GM21515 (cell line): ENCODE measurements at regions not wholly inside any gene's neighbourhood (a gene's known extent, or its start where the extent isn't known, plus 50 kb on each side); places are given as distances from the start of the nearest gene placed in this dataset.

Experiments
- ATAC-seq: cut with Tn5 transposase; IDR thresholded peaks from one replicate; pipeline ENCODE4 v1.9.1; 2021; ENCODE audit not compliant: unreplicated experiment

- ATAC-seq, result no peak
These were observed 189.7 kb upstream of the MTNR1B start for GRCh38 chr11:92779746-92780145.

GRCh38 chr11:92781151-92781550 is 188.3 kb upstream of the MTNR1B start:
- no peak for ATAC-seq

GRCh38 chr11:92782806-92783205 is 186.6 kb upstream of the MTNR1B start:
- no peak for ATAC-seq

- no peak for ATAC-seq
These were observed 185.1 kb upstream of the MTNR1B start for GRCh38 chr11:92784331-92784730.

- ATAC-seq, result no peak
These were observed 181.8 kb upstream of the MTNR1B start for GRCh38 chr11:92787638-92788037.

GRCh38 chr11:92789761-92790160 is 179.7 kb upstream of the MTNR1B start:
- ATAC-seq, result no peak

- ATAC-seq, result no peak
These were observed 179.1 kb upstream of the MTNR1B start for GRCh38 chr11:92790366-92790765.

- no peak for ATAC-seq
These were observed 178.4 kb upstream of the MTNR1B start for GRCh38 chr11:92790926-92791616.

- no peak for ATAC-seq
These were observed 177.6 kb upstream of the MTNR1B start for GRCh38 chr11:92791886-92792285.

GRCh38 chr11:92793189-92793588 is 176.3 kb upstream of the MTNR1B start:
- ATAC-seq, result no peak

- no peak for ATAC-seq
These were observed 174.7 kb upstream of the MTNR1B start for GRCh38 chr11:92794783-92795182.

- no peak for ATAC-seq
These were observed 172.7 kb upstream of the MTNR1B start for GRCh38 chr11:92796744-92797143.

- no peak for ATAC-seq
These were observed 171.6 kb upstream of the MTNR1B start for GRCh38 chr11:92797874-92798273.

GRCh38 chr11:92801685-92802084 is 167.8 kb upstream of the MTNR1B start:
- no peak for ATAC-seq

GRCh38 chr11:92802644-92803043 is 166.8 kb upstream of the MTNR1B start:
- no peak for ATAC-seq

GRCh38 chr11:92803391-92803790 is 166.1 kb upstream of the MTNR1B start:
- ATAC-seq, result no peak

- ATAC-seq, result no peak
These were observed 165.0 kb upstream of the MTNR1B start for GRCh38 chr11:92804388-92804966.

- ATAC-seq, result no peak
These were observed 161.4 kb upstream of the MTNR1B start for GRCh38 chr11:92808022-92808421.

GRCh38 chr11:92810423-92811064 is 158.9 kb upstream of the MTNR1B start:
- no peak for ATAC-seq

- no peak for ATAC-seq
These were observed 158.1 kb upstream of the MTNR1B start for GRCh38 chr11:92811341-92811740.

- ATAC-seq, result no peak
These were observed 156.6 kb upstream of the MTNR1B start for GRCh38 chr11:92812841-92813240.

- ATAC-seq, result no peak
These were observed 149.6 kb upstream of the MTNR1B start for GRCh38 chr11:92819830-92820229.
